ENCODE measurements at regions not wholly inside any gene's neighbourhood (a gene's known extent, or its start where the extent isn't known, plus 50 kb on each side); places are given as distances from the start of the nearest gene placed in this dataset.

- Histone ChIP-seq H3K4me3 (ENCODE audit: insufficient read depth, low read depth, low read length) (no peak overlapping the region), H3K9ac (ENCODE audit: low read depth, low read length) (no peak overlapping the region), H3K4me1 (ENCODE audit: control insufficient read depth, insufficient read depth, low read length) (no peaks in the 10 kb centered on the region), H3K56ac (ENCODE audit: extremely low read depth, insufficient read depth, low read length) (no peak overlapping the region), H3K27ac (ENCODE audit: insufficient read depth, low read length) (no peak overlapping the region), H3K27me3 (ENCODE audit: control insufficient read depth, insufficient read depth, low read length) (no peaks in the 10 kb centered on the region), H2AK9ac (replicated peaks; ENCODE audit: low read depth, low read length, poor library complexity) (no peak overlapping the region), H3K23ac (ENCODE audit: low read depth, low read length) (no peak overlapping the region), H4K20me1 (ENCODE audit: insufficient read depth, low read length) (no peaks in the 10 kb centered on the region), H4K91ac (ENCODE audit: insufficient read depth, low read depth, low read length) (no peak overlapping the region), H3K9me3 (ENCODE audit: control insufficient read depth, insufficient read depth, low read length) (peaks cover 56% of the 10 kb centered on the region), H4K8ac (ENCODE audit: low read depth in 2 of 2, low read length in 2 of 2) (no peak overlapping the region), H3K9me1 (ENCODE audit: insufficient read depth, low read length) (no peaks in the 10 kb centered on the region), H3K4ac (ENCODE audit: low read depth, low read length) (no peak overlapping the region), H3K14ac (replicated peaks; ENCODE audit: low read depth, low read length) (no peak overlapping the region), H2BK20ac (ENCODE audit: low read depth, low read length) (no peak overlapping the region), H2BK15ac (ENCODE audit: low read depth, low read length) (no peak overlapping the region), H3K36me3 (ENCODE audit: control insufficient read depth, insufficient read depth, low read length) (no peaks in the 10 kb centered on the region), H2AK5ac (ENCODE audit: low read depth, low read length) (no peak overlapping the region), H3K4me2 (ENCODE audit: low read depth, low read length) (no peak overlapping the region), H2BK120ac (ENCODE audit: low read depth, low read length) (no peak overlapping the region), H3K18ac (ENCODE audit: low read depth, low read length) (no peak overlapping the region), H2AFZ (replicated peaks; ENCODE audit: low read length, poor library complexity) (no peak overlapping the region), H3K79me1 (ENCODE audit: low read depth in 1 of 2, low read length in 2 of 2) (no peaks in the 10 kb centered on the region), H4K5ac (ENCODE audit: low read depth, low read length) (no peak overlapping the region), H2BK5ac (ENCODE audit: low read depth, low read length, poor library complexity, severe bottlenecking) (no peak overlapping the region)
- no peak for TF ChIP-seq USF2 (IDR thresholded peaks at IDR 0.05; ENCODE audit: low read depth, low read length)
- TF ChIP-seq CEBPB (IDR thresholded peaks at IDR 0.05; ENCODE audit: low read depth, low read length): no peak
- no peak for TF ChIP-seq MXI1 (IDR thresholded peaks at IDR 0.05; ENCODE audit: borderline replicate concordance, low read depth, low read length)
- TF ChIP-seq CHD1 (IDR thresholded peaks at IDR 0.05; ENCODE audit: low read depth, low read length): no peak
- TF ChIP-seq ELK1 (IDR thresholded peaks at IDR 0.05; ENCODE audit: borderline replicate concordance, low read depth, low read length): no peak
- TF ChIP-seq BHLHE40 (IDR thresholded peaks at IDR 0.05; ENCODE audit: low read depth, low read length): no peak
- no peak for TF ChIP-seq NFE2L2 (IDR thresholded peaks at IDR 0.05; ENCODE audit: low read depth, low read length)
- no peak for TF ChIP-seq CTCF (conservative IDR thresholded peaks at IDR 0.05; ENCODE audit: low read depth, low read length)
- TF ChIP-seq RCOR1 (IDR thresholded peaks at IDR 0.05; ENCODE audit: insufficient replicate concordance, low read length): no peak
- no peak for TF ChIP-seq MAFK (IDR thresholded peaks at IDR 0.05; ENCODE audit: low read depth, low read length)
- no peak for TF ChIP-seq FOS (IDR thresholded peaks at IDR 0.05; ENCODE audit: low read depth, low read length)
- no peak for TF ChIP-seq POLR2A (IDR thresholded peaks at IDR 0.05; ENCODE audit: low read depth, low read length)
- no peak for TF ChIP-seq RAD21 (IDR thresholded peaks at IDR 0.05; ENCODE audit: low read length)
- no peak for TF ChIP-seq MAZ (IDR thresholded peaks at IDR 0.05; ENCODE audit: borderline replicate concordance, low read depth, low read length)
- intact Hi-C loops (cut with micrococcal nuclease) (no loop called here), dilution Hi-C loops (cut with HindIII; ENCODE audit: low sequenced_read_pairs, unreplicated experiment) (no loop called here), in situ Hi-C loops (cut with MboI; ENCODE audit: low sequenced_read_pairs) (no loop called here)
- ATAC-seq (ENCODE audit: low read depth) (no peak), DNase-seq (no peak)
- no CpG with 5 or more reads among the region's 9 CpGs for WGBS, 2 experiments (ENCODE audit: extremely low coverage in 2 of 2, insufficient read length in 1 of 2)
- ChIA-PET POLR2A (ENCODE audit: unreplicated experiment) (no interaction called here), CTCF (no interaction called here)
- BruUV-seq (replicated peaks): no TSS peak
Measured at GRCh38 chr22:48151641-48152040, 1389.2 kb downstream of the TBC1D22A start.

Measured in IMR-90 (cell line).